ENCODE measurements at regions not wholly inside any gene's neighbourhood (a gene's known extent, or its start where the extent isn't known, plus 50 kb on each side); places are given as distances from the start of the nearest gene placed in this dataset.

DNA sequence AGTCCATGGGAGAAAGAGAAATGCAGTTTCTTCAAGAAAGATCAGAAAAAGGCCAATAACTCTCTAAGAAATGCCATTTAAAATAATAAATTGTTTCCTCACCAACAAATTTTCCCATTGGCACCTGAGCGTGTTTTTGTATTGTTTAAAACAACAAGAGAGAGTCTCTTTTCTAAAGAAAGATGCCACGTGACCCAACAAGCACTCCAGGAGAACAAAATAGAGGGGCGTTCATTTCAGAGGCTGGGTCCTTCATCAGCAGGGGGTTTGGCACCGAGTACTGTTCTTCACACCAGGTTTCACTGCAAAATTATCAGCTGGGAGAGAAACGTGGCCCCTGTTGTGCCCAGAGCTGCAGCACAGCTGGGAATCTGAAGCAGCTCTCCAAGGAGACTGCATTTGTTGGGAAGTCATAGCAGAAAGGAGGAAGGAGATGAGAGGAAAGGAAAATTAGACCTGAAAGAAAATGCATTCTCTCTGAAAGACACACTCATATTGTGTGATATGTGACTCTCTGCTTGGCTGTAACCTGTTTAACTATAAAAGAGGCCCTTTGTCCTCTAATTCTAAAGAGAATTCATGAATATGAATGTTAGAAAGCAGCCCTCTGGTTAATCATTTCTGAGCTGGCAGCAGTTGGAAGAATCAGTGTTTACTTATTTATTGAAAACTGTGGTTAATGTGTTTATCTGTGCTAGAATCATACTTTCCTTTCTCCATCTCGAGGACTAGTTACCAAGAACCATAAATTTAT is 205.3 kb upstream of the CDH20 start (continued):
- TF ChIP-seq CHD1 (IDR thresholded peaks at IDR 0.05; ENCODE audit: low read depth, low read length) (no peak), RFX5 (IDR thresholded peaks at IDR 0.05; ENCODE audit: borderline replicate concordance, low read depth, low read length) (no peak), TEAD4 (IDR thresholded peaks at IDR 0.05; ENCODE audit: low read depth, low read length) (no peak)

All from H1 (cell line).